Common myeloid progenitor, CD34-positive (primary cell): ENCODE measurements at regions not wholly inside any gene's neighbourhood (a gene's known extent, or its start where the extent isn't known, plus 50 kb on each side); places are given as distances from the start of the nearest gene placed in this dataset.

Experiments used
- CTCF ChIA-PET: fragments of 350-600 bp; sonication (Branson Sonifier 250); formaldehyde crosslinking; loops from one replicate; lab custom pipeline; 2021; ENCODE audit warnings: antibody characterized with exemption; lab: Charles Lee
- POLR2A ChIA-PET: fragments of 350-600 bp; sonication (Branson Sonifier 250); formaldehyde crosslinking; loops from one replicate; lab custom pipeline; 2021; ENCODE audit warnings: antibody characterized with exemption; lab: Charles Lee
- DNase-seq, 3 donors: peaks; one replicate each; pipeline versions ENCODE4 v3.0.0 to v3.0.0-alpha.2; 2013
- H3K27ac ChIP-seq, 2 experiments: 1 replicate in 1 of 2; 2 replicates in 1 of 2; pipeline ENCODE4 v1.7.0; 2013; ENCODE audit warnings: inconsistent platforms in 2 of 2, low read length in 2 of 2, mild to moderate bottlenecking in 2 of 2, low read depth in 1 of 2, moderate library complexity in 1 of 2; ENCODE audit not compliant: severe bottlenecking in 2 of 2, insufficient read depth in 1 of 2, poor library complexity in 1 of 2
- H3K27me3 ChIP-seq, 5 experiments: replicated peaks in 2 of 5; 1 replicate in 3 of 5; 2 replicates in 2 of 5; pipeline versions ENCODE4 v1.6.1 to v1.7.0; 2013; ENCODE audit warnings: low read length in 4 of 5, mild to moderate bottlenecking in 2 of 5, moderate library complexity in 2 of 5, inconsistent platforms in 1 of 5; ENCODE audit not compliant: insufficient read depth in 5 of 5, control insufficient read depth in 4 of 5
- H3K36me3 ChIP-seq, 4 experiments: 1 replicate in 2 of 4; 2 replicates in 2 of 4; pipeline versions ENCODE4 v1.6.1 to v1.7.0; 2013; ENCODE audit warnings: low read length in 3 of 4, control low read depth in 1 of 4, mild to moderate bottlenecking in 1 of 4; ENCODE audit not compliant: control insufficient read depth in 4 of 4, insufficient read depth in 4 of 4
- H3K4me1 ChIP-seq, 4 experiments: 1 replicate in 3 of 4; 2 replicates in 1 of 4; pipeline versions ENCODE4 v1.6.1 to v1.7.1; 2013; ENCODE audit warnings: low read length in 3 of 4, mild to moderate bottlenecking in 3 of 4, control low read depth in 1 of 4, inconsistent platforms in 1 of 4, moderate library complexity in 1 of 4; ENCODE audit not compliant: control insufficient read depth in 4 of 4, insufficient read depth in 4 of 4; ENCODE audit errors: control extremely low read depth in 1 of 4
- H3K4me3 ChIP-seq, 7 experiments: 1 replicate in 4 of 7; 2 replicates in 3 of 7; pipeline versions ENCODE4 v1.5.1 to v1.7.0; 2013; ENCODE audit warnings: mild to moderate bottlenecking in 7 of 7, low read length in 6 of 7, moderate library complexity in 6 of 7, inconsistent platforms in 2 of 7, low read depth in 2 of 7, control low read depth in 1 of 7; ENCODE audit not compliant: insufficient read depth in 4 of 7, control insufficient read depth in 1 of 7; ENCODE audit errors: extremely low read depth in 1 of 7
- H3K9me3 ChIP-seq, 5 experiments: 1 replicate in 4 of 5; 2 replicates in 1 of 5; pipeline versions ENCODE4 v1.6.1 to v1.7.1; 2013; ENCODE audit warnings: low read length in 4 of 5, mild to moderate bottlenecking in 2 of 5, inconsistent platforms in 1 of 5, low read depth in 1 of 5, moderate library complexity in 1 of 5; ENCODE audit not compliant: control insufficient read depth in 4 of 5, insufficient read depth in 2 of 5; ENCODE audit errors: control extremely low read depth in 1 of 5
- WGBS: methylation state at CpG from one replicate; pipeline ENCODE4 v1.1.5; 2013; ENCODE audit not compliant: insufficient coverage; 5-methylcytosine and 5-hydroxymethylcytosine counted together

GRCh38 chr4:181958446-181958845 lies 284.8 kb upstream of the TENM3 start:
- Histone ChIP-seq H3K27me3 (no peaks in the 10 kb centered on the region), H3K36me3 (no peaks in the 10 kb centered on the region), H3K4me1 (no peaks in the 10 kb centered on the region), H3K9me3 (no peaks in the 10 kb centered on the region), H3K4me3 (no peak overlapping the region), H3K27ac (no peak overlapping the region)
- ChIA-PET CTCF (no interaction called here), POLR2A (no interaction called here)
- DNase-seq: no peak
- WGBS: no CpG with 5 or more reads among the region's 2 CpGs

GRCh38 chr4:181959121-181959520 lies 284.1 kb upstream of the TENM3 start:
- Histone ChIP-seq H3K36me3 (no peaks in the 10 kb centered on the region), H3K9me3 (no peaks in the 10 kb centered on the region), H3K4me3 (no peak overlapping the region), H3K4me1 (no peaks in the 10 kb centered on the region), H3K27me3 (no peaks in the 10 kb centered on the region), H3K27ac (no peak overlapping the region)
- ChIA-PET POLR2A (no interaction called here), CTCF (no interaction called here)
- WGBS: no CpG with 5 or more reads among the region's 3 CpGs
- DNase-seq: no peak

GRCh38 chr4:181960384-181960783 lies 282.8 kb upstream of the TENM3 start:
- ChIA-PET CTCF (no interaction called here), POLR2A (no interaction called here)
- DNase-seq: no peak
- Histone ChIP-seq H3K36me3 (no peaks in the 10 kb centered on the region), H3K4me1 (no peaks in the 10 kb centered on the region), H3K27me3 (no peaks in the 10 kb centered on the region), H3K27ac (no peak overlapping the region), H3K9me3 (no peaks in the 10 kb centered on the region), H3K4me3 (no peak overlapping the region)
- WGBS: no CpG with 5 or more reads among the region's 3 CpGs

GRCh38 chr4:181962321-181962720 lies 280.9 kb upstream of the TENM3 start:
- Histone ChIP-seq H3K4me1 (no peaks in the 10 kb centered on the region), H3K9me3 (no peaks in the 10 kb centered on the region), H3K27me3 (no peaks in the 10 kb centered on the region), H3K27ac (no peak overlapping the region), H3K36me3 (no peaks in the 10 kb centered on the region), H3K4me3 (no peak overlapping the region)
- ChIA-PET CTCF (no interaction called here), POLR2A (no interaction called here)
- WGBS: 90% methylated on average over 2 of the region's 4 CpGs
- DNase-seq: no peak

DNA sequence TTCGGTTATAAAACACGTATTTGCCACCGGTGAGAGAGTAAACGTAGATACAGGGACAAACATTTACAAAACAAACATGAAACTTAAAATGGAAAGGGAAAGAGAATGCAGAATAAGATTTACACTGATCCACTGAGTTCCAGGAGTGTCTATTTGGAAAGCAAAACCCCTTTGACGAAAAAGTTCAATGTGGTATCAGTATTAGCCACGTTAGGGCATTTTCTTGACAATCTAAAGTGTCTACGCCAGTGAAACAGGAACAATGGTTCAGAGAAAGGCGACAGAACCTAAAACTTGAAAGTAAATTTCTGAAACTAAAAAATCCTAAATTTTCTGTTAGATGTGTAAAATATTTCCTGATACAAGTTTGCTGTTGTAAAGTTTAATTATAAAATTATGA lies 278.5 kb upstream of the TENM3 start:
- no peak for DNase-seq
- Histone ChIP-seq H3K27ac (no peak overlapping the region), H3K36me3 (no peaks in the 10 kb centered on the region), H3K27me3 (peaks cover 0 to 4% (median 0%) of the 10 kb centered on the region in 5 experiments), H3K4me1 (no peaks in the 10 kb centered on the region), H3K4me3 (no peak overlapping the region), H3K9me3 (no peaks in the 10 kb centered on the region)
- POLR2A ChIA-PET: no interaction called here
- CTCF ChIA-PET: interaction anchor here (0.7 kb wide), 1 partner anchor 29 kb away, joined by 3 read pairs; no protein-coding TSS in a partner anchor
- 88% methylated on average over 6 of the region's 8 CpGs for WGBS

DNA sequence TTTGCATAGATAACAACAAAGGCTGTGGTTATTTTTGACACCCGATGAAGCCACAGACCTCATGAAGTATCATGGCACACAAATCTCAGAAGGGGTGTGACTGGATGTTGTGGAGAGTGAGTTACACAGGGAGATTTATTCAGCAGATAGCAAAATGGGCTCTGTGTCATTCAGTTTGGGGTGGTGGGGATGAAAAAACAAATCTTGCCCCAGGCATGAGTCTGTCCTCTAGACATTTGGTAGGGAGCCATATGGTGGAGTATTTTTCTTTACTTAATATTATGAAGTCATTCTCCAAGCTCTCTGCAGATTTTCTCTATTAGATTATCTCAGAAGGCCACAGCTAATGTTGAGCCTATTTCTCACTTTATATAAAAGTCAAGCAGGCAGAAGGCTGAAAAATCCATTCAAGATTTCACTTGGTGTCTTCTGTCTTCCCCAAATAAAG lies 277.1 kb upstream of the TENM3 start:
- no peaks in the 10 kb centered on the region for H3K36me3 ChIP-seq
- CTCF ChIA-PET: no interaction called here
- DNase-seq: peak in 1 of 3 donors; percentile 5
- H3K4me1 ChIP-seq: no peaks in the 10 kb centered on the region
- WGBS: 100% methylated on average over 1 of the region's 1 CpG
- H3K4me3 ChIP-seq: no peak overlapping the region
- peaks cover 0 to 4% (median 0%) of the 10 kb centered on the region in 5 experiments for H3K27me3 ChIP-seq
- POLR2A ChIA-PET: no interaction called here
- no peaks in the 10 kb centered on the region for H3K9me3 ChIP-seq
- H3K27ac ChIP-seq: no peak overlapping the region

GRCh38 chr4:181967401-181967800 lies 275.8 kb upstream of the TENM3 start:
- Histone ChIP-seq H3K27me3 (peaks cover 0 to 4% (median 0%) of the 10 kb centered on the region in 5 experiments), H3K36me3 (no peaks in the 10 kb centered on the region), H3K4me3 (no peak overlapping the region), H3K4me1 (peaks cover 0 to 2% (median 0%) of the 10 kb centered on the region in 4 experiments), H3K9me3 (no peaks in the 10 kb centered on the region), H3K27ac (no peak overlapping the region)
- POLR2A ChIA-PET: no interaction called here
- 100% methylated on average over 1 of the region's 3 CpGs for WGBS
- CTCF ChIA-PET: no interaction called here
- no peak for DNase-seq
